ENCODE measurements at regions not wholly inside any gene's neighbourhood (a gene's known extent, or its start where the extent isn't known, plus 50 kb on each side); places are given as distances from the start of the nearest gene placed in this dataset.

DNA sequence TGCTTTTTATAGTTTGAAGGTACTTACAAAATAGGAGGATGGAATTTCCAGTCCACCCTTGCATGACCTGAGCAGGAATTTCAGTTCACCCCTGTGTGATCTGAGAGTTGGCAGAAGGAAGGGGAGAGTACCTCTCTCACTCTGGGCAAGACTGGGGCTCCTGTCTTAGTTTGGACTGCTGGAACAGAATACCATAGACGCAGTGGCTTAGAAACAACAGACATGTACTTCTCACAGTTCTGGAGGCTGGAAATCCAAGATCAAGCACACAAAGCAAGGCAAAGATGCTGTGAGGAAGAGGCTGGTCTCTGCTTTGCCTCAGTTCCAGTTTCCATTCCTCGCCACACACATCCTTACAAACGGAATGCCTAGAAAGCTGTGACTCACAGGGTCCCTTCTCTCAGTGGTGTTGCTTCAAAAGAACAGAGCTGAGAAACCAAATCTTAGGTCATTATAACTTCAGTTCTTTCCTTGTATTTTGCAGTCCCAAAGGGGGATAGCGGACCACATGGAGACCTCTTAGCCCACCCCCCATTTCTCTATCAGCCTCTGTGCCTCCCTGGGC is 108.8 kb upstream of the HAAO start:
- H3K27ac ChIP-seq: peak overlapping the region; percentile 15; the same call in 1 of the 2 replicates
- H3K4me1 ChIP-seq (replicated peaks): peaks cover 39% of the 10 kb centered on the region
- peak in 1 of 2 experiments; percentile 47 for DNase-seq (ENCODE audit: low read depth in 1 of 2, low spot score in 2 of 2)
- no peaks in the 10 kb centered on the region for H3K9me3 ChIP-seq (replicated peaks)
- no peak overlapping the region for H3K4me3 ChIP-seq
- H3K36me3 ChIP-seq: no peaks in the 10 kb centered on the region
- no peaks in the 10 kb centered on the region for H3K27me3 ChIP-seq (replicated peaks)

DNA sequence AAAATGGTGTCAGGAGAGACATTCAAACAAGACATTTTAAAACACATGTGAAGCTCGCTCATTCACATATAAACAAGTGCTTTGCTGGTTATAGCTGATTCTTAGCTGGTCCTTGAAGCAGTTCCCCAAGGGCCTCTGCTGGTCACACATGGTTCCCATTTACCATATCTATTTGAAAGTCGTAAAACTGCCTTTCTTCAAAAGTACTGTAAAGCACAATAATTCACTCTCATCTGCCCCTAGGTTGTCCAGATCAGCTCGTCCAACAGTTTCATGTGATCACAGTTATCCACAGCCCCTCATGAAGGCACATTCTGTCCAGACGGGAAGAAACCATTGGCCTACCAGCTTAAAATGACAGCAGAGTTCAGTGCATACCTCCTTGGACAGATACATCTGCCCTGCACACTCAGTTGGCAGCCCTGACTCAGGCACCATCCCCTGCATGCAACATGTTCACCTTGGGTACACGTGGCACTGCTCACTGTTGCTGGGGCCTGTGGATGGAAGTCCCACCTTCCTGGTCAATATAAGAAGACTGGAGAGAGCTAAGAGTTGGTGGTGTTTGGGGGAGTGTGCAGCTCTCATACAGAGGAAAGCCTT is 108.0 kb upstream of the HAAO start:
- Histone ChIP-seq H3K9me3 (replicated peaks) (no peaks in the 10 kb centered on the region), H3K27ac (no peak overlapping the region), H3K4me1 (replicated peaks) (peaks cover 31% of the 10 kb centered on the region), H3K36me3 (no peaks in the 10 kb centered on the region), H3K27me3 (replicated peaks) (no peaks in the 10 kb centered on the region), H3K4me3 (no peak overlapping the region)
- no peak for DNase-seq (ENCODE audit: low read depth in 1 of 2, low spot score in 2 of 2)

DNA sequence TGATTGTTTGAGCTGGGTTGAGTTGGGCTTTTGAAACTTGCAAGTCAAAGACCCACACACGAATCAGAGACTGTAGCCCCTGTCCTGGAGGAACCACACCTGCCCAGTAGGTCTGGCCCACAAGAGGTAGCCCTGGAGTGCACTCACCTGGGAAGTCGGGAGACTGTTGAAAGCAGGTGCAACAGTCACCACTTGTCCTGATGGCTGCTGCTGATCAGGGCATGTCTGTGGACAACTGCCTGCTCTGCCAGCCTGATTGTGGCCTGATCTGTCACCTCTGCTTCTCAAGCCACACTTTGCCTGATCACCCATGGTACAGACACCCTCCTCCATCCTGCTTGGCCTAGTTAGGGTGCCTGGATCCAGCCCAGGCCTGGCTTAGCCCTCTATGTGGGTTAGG is 105.0 kb upstream of the HAAO start:
- Histone ChIP-seq H3K27ac (no peak overlapping the region), H3K4me3 (no peak overlapping the region), H3K27me3 (replicated peaks) (no peaks in the 10 kb centered on the region), H3K9me3 (replicated peaks) (no peaks in the 10 kb centered on the region), H3K36me3 (no peaks in the 10 kb centered on the region), H3K4me1 (replicated peaks) (peaks cover 31% of the 10 kb centered on the region)
- DNase-seq (ENCODE audit: low read depth in 1 of 2, low spot score in 2 of 2): no peak

DNA sequence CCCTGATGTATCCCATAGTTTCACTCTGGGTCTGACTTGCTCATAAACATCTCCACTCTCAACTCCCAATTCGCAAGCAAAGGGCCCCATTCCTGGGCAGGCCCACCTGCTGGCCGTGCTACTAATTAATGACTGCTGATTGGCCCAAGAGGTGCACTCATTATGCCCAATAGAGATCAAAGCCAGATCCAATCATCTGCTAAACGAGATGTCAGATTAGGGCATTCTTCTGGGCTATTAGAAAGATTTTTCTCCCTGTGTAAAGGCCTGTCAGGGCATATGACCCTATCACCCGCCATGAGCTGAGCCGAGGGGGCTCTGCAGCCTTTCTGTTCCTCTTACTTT is 103.4 kb upstream of the HAAO start:
- no peaks in the 10 kb centered on the region for H3K9me3 ChIP-seq (replicated peaks)
- H3K4me3 ChIP-seq: no peak overlapping the region
- H3K27me3 ChIP-seq (replicated peaks): no peaks in the 10 kb centered on the region
- H3K27ac ChIP-seq: no peak overlapping the region
- DNase-seq (ENCODE audit: low read depth in 1 of 2, low spot score in 2 of 2): no peak
- peaks cover 19% of the 10 kb centered on the region for H3K4me1 ChIP-seq (replicated peaks)
- no peaks in the 10 kb centered on the region for H3K36me3 ChIP-seq

DNA sequence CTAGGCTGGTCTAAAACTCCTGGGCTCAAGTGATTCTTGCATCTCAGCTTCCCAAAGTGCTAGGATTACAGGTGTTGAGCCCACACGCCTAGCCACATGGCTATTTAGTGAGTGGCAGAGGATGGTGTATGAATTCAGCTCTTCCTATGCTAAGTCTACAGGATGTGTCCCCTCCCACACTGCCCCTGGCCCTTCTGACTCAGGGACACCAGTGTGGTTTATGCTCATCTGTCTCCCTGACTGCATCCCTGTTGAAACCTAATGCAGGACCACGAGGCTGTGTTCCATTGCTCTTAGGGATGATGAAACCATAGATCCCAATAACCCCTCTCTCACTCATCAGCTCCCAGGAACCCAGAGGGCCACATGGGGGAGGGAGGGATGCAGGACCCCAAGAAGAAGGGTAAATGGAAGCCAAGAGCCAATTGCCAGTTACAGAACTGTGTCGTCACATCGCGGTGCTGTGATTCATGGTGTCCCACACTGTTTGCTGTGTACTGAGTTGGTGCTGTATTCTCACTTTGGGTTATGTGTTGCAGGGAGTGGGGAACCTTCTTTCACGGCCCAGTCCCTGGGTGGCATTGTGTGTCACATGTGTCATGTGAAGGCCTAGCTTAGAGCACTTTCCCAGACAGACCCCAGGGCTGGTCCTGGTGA is 102.9 kb upstream of the HAAO start:
- H3K27ac ChIP-seq: no peak overlapping the region
- peaks cover 14% of the 10 kb centered on the region for H3K4me1 ChIP-seq (replicated peaks)
- no peak overlapping the region for H3K4me3 ChIP-seq
- no peaks in the 10 kb centered on the region for H3K27me3 ChIP-seq (replicated peaks)
- no peaks in the 10 kb centered on the region for H3K36me3 ChIP-seq
- no peak for DNase-seq (ENCODE audit: low read depth in 1 of 2, low spot score in 2 of 2)
- 0 out of 2 replicates have a peak, but pooled peaks cover 2% of the 10 kb centered on the region for H3K9me3 ChIP-seq (replicated peaks)

DNA sequence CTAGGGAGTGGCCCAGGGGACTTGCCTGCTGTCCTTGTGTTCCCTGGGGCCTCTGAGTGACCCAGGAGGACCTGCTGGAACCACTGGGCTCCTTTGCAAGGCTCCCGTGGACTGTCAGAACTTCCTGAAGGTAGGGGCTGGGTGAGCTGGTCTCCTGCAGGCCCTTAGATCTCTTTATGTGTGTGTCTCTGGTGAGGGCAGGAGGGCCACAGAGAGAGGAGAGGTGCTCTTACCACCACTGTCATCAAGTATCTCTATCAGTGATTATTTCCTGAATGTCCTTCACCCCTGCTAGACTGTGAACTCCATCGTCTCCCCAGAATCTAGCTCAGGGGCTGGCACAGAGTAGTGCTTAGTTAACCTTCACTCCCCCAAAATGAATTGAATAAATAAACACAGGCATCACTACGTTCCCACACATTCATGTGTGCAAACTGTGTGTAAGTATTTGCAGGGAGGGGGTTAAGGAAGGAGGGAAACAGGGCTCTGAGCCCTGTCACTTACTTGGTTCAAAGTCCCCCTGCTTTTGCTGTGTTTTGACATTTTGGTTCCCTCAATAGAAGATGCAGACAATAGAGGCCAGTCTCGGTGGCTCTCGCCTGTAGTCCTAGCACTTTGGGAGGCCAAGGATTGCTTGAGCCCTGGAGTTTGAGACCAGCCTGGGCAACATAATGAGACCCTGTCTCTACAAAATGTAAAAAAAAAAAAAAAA is 100.8 kb upstream of the HAAO start:
- H3K4me3 ChIP-seq: no peak overlapping the region
- H3K9me3 ChIP-seq (replicated peaks): 0 out of 2 replicates have a peak, but pooled peaks cover 4% of the 10 kb centered on the region
- H3K27me3 ChIP-seq (replicated peaks): no peaks in the 10 kb centered on the region
- H3K27ac ChIP-seq: no peak overlapping the region
- peaks cover 10% of the 10 kb centered on the region for H3K4me1 ChIP-seq (replicated peaks)
- no peaks in the 10 kb centered on the region for H3K36me3 ChIP-seq
- no peak for DNase-seq (ENCODE audit: low read depth in 1 of 2, low spot score in 2 of 2)

DNA sequence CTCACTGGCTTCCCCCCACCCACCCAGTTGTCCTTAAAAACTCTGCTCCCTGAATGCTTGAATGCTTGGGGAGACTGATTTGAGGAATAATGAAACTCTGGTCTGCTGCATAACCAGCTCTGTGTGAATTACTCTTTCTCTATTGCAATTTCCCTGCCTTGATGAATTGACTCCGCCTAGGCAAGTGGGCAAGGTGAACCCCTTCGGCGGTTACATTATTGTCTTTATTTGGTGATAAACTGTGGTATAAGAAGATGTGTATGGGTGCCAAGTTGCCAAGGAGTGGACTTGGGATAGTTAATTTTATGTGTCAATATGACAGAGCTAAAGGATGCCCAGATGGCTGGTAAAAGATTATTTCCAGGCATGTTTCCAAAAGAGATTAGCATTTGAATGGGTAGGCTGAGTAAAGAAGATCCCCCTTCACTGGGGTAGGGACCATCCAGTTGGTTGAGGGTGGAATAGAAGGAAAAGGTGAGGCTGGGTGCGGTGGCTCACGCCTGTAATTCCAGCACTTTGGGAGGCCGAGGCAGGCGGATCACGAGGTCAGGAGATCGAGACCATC is 98.5 kb upstream of the HAAO start:
- no peak overlapping the region for H3K4me3 ChIP-seq
- no peak for DNase-seq (ENCODE audit: low read depth in 1 of 2, low spot score in 2 of 2)

DNA sequence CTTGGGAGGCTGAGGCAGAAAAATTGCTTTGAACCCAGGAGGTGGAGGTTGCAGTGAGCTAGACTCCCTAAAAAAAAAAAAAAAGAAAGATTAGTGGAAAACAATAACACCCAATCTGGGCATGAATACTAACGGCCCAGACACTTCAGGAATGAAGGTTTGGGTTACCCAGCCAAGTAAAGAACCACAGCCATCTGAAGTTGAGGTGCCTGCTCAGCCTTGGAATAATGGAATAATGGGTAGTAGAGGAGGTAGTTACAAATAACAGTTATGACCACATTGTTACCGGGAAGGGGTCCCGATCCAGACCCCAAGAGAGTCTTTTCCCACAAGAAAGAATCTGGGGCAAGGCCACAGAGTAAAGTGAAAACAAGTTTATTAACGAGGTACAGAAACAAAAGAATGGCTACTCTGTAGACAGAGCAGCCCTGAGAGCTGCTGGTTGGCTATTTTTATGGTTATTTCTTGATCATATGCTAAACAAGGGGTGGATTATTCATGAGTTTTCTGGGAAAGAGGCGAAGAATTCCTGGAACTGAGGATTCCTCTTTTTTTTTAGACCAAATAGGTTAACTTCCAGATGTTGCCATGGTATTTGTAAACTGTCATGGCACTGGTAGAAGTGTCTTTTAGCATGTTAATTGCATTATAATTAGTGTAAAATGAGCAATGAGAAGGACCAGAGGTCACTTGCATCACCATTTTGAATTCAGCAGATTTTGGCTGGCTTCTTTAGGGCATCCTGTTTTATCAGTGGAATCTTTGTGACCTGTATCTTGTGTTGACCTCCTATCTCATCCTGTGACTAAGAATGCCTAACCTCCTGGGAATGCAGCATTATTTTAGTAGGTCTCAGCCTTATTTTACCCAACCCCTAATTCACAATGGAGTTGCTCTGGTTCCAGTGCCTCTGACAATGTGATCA is 96.2 kb upstream of the HAAO start:
- no peak for DNase-seq (ENCODE audit: low read depth in 1 of 2, low spot score in 2 of 2)
- Histone ChIP-seq H3K36me3 (no peaks in the 10 kb centered on the region), H3K27me3 (replicated peaks) (no peaks in the 10 kb centered on the region), H3K27ac (no peak overlapping the region), H3K4me3 (no peak overlapping the region), H3K4me1 (replicated peaks) (no peaks in the 10 kb centered on the region), H3K9me3 (replicated peaks) (0 out of 2 replicates have a peak, but pooled peaks cover 4% of the 10 kb centered on the region)

More for the DNA sequence above, 98.5 kb upstream of the HAAO start:
- Histone ChIP-seq H3K4me1 (replicated peaks) (no peaks in the 10 kb centered on the region), H3K27ac (no peak overlapping the region), H3K9me3 (replicated peaks) (0 out of 2 replicates have a peak, but pooled peaks cover 4% of the 10 kb centered on the region), H3K27me3 (replicated peaks) (no peaks in the 10 kb centered on the region), H3K36me3 (no peaks in the 10 kb centered on the region)

DNA sequence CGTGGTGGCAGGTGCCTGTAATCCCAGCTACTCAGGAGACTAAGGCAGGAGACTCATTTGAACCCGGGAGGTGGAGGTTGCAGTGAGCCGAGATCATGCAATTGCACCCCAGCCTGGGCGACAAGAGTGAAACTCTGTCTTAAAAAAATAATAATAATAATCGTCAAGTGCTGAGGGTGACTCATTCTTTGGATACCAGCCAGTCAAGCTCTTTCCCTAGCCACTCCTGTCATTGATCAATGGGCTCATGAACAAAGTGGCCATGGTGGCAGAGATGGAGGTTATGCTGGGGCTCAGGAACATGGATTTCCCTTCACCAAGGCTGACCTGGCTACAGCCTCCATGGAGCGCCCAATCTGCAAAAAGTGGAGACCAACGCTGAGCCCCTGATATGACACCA is 94.5 kb upstream of the HAAO start:
- Histone ChIP-seq H3K36me3 (no peaks in the 10 kb centered on the region), H3K27ac (no peak overlapping the region), H3K9me3 (replicated peaks) (0 out of 2 replicates have a peak, but pooled peaks cover 4% of the 10 kb centered on the region), H3K4me1 (replicated peaks) (0 out of 2 replicates have a peak, but pooled peaks cover 3% of the 10 kb centered on the region), H3K27me3 (replicated peaks) (no peaks in the 10 kb centered on the region), H3K4me3 (no peak overlapping the region)
- no peak for DNase-seq (ENCODE audit: low read depth in 1 of 2, low spot score in 2 of 2)

DNA sequence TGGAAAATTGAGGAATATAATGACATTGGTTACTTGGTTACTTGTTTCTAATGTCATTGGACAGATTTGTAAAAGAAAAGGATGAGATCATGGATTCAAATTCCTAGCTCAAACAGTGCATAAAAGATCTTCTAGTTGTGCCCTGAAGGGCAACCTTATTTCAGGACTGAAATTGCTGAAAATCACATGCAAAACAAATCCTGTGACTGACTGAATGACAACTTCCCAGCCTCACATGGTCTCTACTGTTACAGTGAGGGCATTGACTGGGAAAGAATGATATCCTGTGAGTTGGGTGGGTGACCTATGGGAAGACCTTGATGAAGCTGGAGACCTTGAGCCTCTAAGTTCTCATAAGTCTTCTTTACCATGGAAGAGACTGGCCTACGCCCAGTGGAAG is 90.4 kb upstream of the HAAO start:
- no peak overlapping the region for H3K27ac ChIP-seq
- H3K36me3 ChIP-seq: no peaks in the 10 kb centered on the region
- 0 out of 2 replicates have a peak, but pooled peaks cover 5% of the 10 kb centered on the region for H3K4me1 ChIP-seq (replicated peaks)
- no peak for DNase-seq (ENCODE audit: low read depth in 1 of 2, low spot score in 2 of 2)
- no peaks in the 10 kb centered on the region for H3K27me3 ChIP-seq (replicated peaks)
- no peaks in the 10 kb centered on the region for H3K9me3 ChIP-seq (replicated peaks)
- no peak overlapping the region for H3K4me3 ChIP-seq

DNA sequence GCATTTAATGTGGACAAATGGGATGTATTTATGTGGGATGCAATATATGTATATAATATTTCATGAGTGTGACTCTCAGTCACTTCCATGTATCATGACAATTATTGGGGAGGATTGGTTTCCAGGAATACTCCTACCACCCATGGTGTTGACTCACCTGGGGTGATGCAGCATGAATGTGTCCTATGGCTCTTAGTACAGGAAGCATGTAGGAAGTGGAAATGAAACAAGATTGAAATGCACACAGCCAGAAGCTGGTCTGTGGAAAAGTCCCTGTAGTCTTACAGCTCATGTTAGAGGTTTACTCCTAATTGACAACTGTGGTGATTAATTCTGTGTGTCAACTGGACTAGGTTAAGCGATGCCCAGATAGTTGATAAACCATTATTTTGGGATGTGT is 89.3 kb upstream of the HAAO start:
- H3K4me3 ChIP-seq: no peak overlapping the region
- no peak for DNase-seq (ENCODE audit: low read depth in 1 of 2, low spot score in 2 of 2)
- H3K36me3 ChIP-seq: no peaks in the 10 kb centered on the region
- H3K27me3 ChIP-seq (replicated peaks): no peaks in the 10 kb centered on the region
- 0 out of 2 replicates have a peak, but pooled peaks cover 5% of the 10 kb centered on the region for H3K4me1 ChIP-seq (replicated peaks)
- H3K9me3 ChIP-seq (replicated peaks): no peaks in the 10 kb centered on the region
- no peak overlapping the region for H3K27ac ChIP-seq

DNA sequence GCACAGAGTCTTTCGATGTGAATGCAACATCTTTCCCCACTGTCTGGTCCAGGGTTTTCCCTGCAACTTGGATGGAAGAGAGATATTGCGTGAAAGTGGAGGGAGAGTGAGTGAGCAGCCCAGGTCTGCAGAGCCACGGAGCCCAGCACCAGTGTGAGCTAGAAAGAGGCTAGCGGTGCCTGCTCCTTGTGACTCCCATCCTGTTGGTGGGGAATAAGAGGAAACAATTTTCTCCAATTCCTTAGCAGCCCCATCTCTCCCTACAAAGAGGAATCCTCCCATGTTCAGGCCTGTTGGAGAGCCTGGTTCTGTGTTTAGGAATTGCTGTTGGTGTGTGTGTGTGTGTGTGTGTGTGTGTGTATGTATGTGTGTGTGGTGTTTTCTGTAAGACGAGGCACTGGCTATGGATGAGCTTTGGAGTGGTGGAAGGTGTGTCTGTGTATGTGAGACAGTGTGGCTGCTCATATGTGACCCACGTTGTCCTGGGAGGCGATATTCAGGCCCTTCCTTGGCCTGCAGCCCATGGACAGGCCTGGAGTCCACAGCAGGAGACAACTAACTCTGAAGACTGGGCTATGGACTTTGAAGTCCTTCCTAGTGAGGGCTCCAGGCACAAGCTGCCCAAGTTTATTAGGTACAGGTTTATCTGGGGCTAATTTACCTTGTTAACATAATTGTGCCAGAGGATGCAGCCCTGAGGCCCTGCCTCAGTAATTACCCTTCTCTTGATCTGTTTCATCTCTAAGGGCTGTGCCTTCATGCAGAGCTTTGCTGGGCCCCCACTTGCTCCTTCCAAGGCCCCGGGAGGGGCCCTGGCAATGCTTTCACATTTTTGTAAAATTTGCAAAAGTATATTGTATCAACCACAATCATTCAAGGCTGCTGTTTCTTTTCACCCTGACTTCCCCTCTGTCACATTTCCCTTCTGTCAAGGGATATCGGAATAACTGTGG is 88.6 kb upstream of the HAAO start:
- H3K4me1 ChIP-seq (replicated peaks): 0 out of 2 replicates have a peak, but pooled peaks cover 5% of the 10 kb centered on the region
- H3K9me3 ChIP-seq (replicated peaks): no peaks in the 10 kb centered on the region
- H3K36me3 ChIP-seq: no peaks in the 10 kb centered on the region
- DNase-seq (ENCODE audit: low read depth in 1 of 2, low spot score in 2 of 2): no peak
- no peak overlapping the region for H3K27ac ChIP-seq
- no peak overlapping the region for H3K4me3 ChIP-seq
- H3K27me3 ChIP-seq (replicated peaks): no peaks in the 10 kb centered on the region
